Cardiac fibroblast (primary cell): ENCODE measurements at regions not wholly inside any gene's neighbourhood (a gene's known extent, or its start where the extent isn't known, plus 50 kb on each side); places are given as distances from the start of the nearest gene placed in this dataset.
"Not testable (repeated sequence)": the region's sequence is repeated elsewhere in the genome, so short reads cannot be mapped to it uniquely, and the experiment has no call there.

Experiments used
- DNase-seq, 2 donors: peaks; one replicate each; pipeline versions ENCODE4 v3.0.0 to v3.0.0-alpha.2; 2010; ENCODE audit warnings: low read depth in 2 of 2
- H3K4me3 ChIP-seq, 2 donors: replicated peaks in 1 of 2; 1 replicate in 1 of 2; 2 replicates in 1 of 2; pipeline ENCODE4 v1.5.1; 2011; ENCODE audit warnings: low read depth in 2 of 2, low read length in 2 of 2, mild to moderate bottlenecking in 2 of 2, moderate library complexity in 1 of 2
- CTCF ChIP-seq: IDR thresholded peaks from one replicate; pipeline ENCODE4 v1.5.1; 2011; ENCODE audit warnings: low read depth, mild to moderate bottlenecking, low read length, inconsistent platforms

- no peak for TF ChIP-seq CTCF
- H3K4me3 ChIP-seq: no peak overlapping the region
- no peak for DNase-seq
These were observed 183.0 kb upstream of the PHACTR1 start for GRCh38 chr6:12533586-12533985.

- TF ChIP-seq CTCF: no peak
- no peak overlapping the region for H3K4me3 ChIP-seq
- DNase-seq: no peak
These were observed 182.3 kb upstream of the PHACTR1 start for GRCh38 chr6:12534069-12534853.

GRCh38 chr6:12535586-12536314 is 180.8 kb upstream of the PHACTR1 start:
- TF ChIP-seq CTCF: no peak
- no peak for DNase-seq
- no peak overlapping the region for H3K4me3 ChIP-seq

GRCh38 chr6:12536416-12536815 is 180.2 kb upstream of the PHACTR1 start:
- no peak overlapping the region for H3K4me3 ChIP-seq
- no peak for DNase-seq
- no peak for TF ChIP-seq CTCF

DNA sequence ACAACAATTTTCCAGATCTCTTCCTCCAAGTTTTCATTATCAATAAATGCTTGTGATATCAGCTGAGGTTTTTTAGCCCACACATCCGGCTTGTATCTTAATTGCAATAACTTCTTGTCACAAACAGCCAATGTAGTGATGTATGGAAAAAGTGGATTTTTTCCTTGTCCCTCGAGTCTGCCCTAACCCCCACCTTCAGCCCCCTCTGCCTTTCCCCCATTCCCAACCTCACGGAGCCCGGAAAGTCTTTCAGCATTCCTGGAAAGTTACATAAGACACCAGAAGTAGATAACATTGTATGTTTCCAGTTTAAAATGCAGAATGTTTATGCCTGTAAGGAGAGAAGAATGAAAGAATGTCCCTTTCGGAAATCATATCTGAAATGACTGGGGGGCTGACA is 179.2 kb upstream of the PHACTR1 start:
- H3K4me3 ChIP-seq: no peak overlapping the region
- no peak for TF ChIP-seq CTCF
- DNase-seq: peak; percentile 31 to 91

DNA sequence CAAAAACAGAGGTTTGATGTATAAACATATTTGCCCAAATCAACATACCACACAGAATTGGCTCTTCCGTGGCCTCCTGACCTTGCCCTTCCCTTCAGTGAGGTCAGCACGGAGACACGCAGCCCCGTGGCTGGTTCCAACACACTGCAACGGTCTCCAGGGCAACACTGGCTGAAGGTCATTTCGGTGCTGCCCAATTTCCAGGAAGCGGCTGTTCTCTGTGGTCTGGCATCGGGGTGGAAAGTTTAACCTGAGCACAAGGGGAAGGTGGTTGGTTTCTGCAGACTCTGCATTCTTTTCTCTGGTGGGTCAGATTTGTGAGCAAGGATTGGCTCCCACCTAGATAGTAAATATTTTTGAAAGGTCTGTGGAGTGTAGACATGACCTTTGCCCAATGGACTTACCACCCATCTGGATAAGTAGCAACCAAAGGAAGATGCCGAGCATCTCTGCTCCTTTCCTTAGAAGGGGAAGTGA is 177.6 kb upstream of the PHACTR1 start:
- peak; percentile 47 to 91 for DNase-seq
- no peak for TF ChIP-seq CTCF

GRCh38 chr6:12542319-12543115 is 174.1 kb upstream of the PHACTR1 start:
- not testable (repeated sequence) for DNase-seq, H3K4me3 ChIP-seq

More for the DNA sequence above, 177.6 kb upstream of the PHACTR1 start:
- no peak overlapping the region for H3K4me3 ChIP-seq
